GM12873 (cell line): ENCODE measurements at regions not wholly inside any gene's neighbourhood (a gene's known extent, or its start where the extent isn't known, plus 50 kb on each side); places are given as distances from the start of the nearest gene placed in this dataset.

Source experiments
- CTCF ChIP-seq: IDR thresholded peaks from 2 replicates; pipeline ENCODE4 v1.5.1; 2012; ENCODE audit warnings: low read depth, mild to moderate bottlenecking, moderate library complexity, low read length, control low read depth; ENCODE audit not compliant: insufficient read depth; ENCODE audit errors: missing control alignments

GRCh38 chr10:107477266-107477665, 312.8 kb upstream of the SORCS1 start:
- TF ChIP-seq CTCF: no peak

GRCh38 chr10:107476408-107476807, 311.9 kb upstream of the SORCS1 start:
- TF ChIP-seq CTCF: no peak

GRCh38 chr10:107474650-107475049, 310.1 kb upstream of the SORCS1 start:
- no peak for TF ChIP-seq CTCF

GRCh38 chr10:107473225-107473624, 308.7 kb upstream of the SORCS1 start:
- no peak for TF ChIP-seq CTCF

- no peak for TF ChIP-seq CTCF
These were observed 307.4 kb upstream of the SORCS1 start for GRCh38 chr10:107471911-107472310.

- TF ChIP-seq CTCF: no peak
These were observed 289.1 kb upstream of the SORCS1 start for GRCh38 chr10:107453561-107453960.

GRCh38 chr10:107451047-107451446, 286.5 kb upstream of the SORCS1 start:
- TF ChIP-seq CTCF: no peak
